ENCODE measurements at regions not wholly inside any gene's neighbourhood (a gene's known extent, or its start where the extent isn't known, plus 50 kb on each side); places are given as distances from the start of the nearest gene placed in this dataset.

DNA sequence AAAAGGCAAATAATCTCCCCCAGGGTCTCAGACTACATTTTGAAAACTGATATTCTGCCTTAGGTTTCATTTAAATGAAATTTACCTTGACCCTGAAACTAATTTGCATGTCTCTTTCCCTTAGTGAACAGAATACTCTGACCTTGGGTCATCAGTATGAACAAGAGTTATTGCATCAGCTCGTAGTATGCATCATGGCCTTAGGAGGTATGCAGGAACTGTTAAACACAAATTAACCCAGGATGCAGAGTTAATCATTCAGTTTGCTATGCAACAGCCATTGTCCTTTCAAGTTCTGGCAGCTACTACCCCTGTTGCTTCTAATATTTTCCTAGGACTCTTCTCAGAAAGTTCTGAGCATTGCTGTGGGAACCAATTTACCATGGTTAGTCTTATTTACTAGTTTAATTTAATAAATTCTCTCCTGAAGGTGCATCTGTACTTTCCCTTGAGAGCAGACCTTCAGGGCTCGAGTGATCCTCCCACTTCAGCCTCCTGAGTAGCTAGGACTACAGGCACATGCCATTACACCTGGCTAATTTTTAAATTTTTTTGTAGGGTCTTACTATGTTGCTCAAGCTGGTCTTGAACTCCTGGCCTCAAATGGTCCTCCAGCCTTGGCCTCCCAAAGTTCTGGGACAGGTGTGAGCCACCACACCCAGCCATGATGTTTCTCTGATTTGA, 126.7 kb downstream of the TTC6 start:
- DNase-seq (no peak), ATAC-seq (no peak)
- Histone ChIP-seq H3K27ac (no peak overlapping the region), H3K27me3 (ENCODE audit: insufficient read depth in 3 of 3, low read length in 2 of 3) (no peaks in the 10 kb centered on the region), H3K36me3 (ENCODE audit: insufficient read depth in 1 of 2, low read depth in 1 of 2) (no peaks in the 10 kb centered on the region), H3K9me3 (no peaks in the 10 kb centered on the region), H3K4me3 (no peak overlapping the region), H3K4me1 (no peaks in the 10 kb centered on the region)
- intact Hi-C loops (cut with DNase I): no loop called here
- 25 to 32% (median 28%) methylated on average over 2 of the region's 2 CpGs for WGBS, 3 donors
- TF ChIP-seq, protein P1, sequence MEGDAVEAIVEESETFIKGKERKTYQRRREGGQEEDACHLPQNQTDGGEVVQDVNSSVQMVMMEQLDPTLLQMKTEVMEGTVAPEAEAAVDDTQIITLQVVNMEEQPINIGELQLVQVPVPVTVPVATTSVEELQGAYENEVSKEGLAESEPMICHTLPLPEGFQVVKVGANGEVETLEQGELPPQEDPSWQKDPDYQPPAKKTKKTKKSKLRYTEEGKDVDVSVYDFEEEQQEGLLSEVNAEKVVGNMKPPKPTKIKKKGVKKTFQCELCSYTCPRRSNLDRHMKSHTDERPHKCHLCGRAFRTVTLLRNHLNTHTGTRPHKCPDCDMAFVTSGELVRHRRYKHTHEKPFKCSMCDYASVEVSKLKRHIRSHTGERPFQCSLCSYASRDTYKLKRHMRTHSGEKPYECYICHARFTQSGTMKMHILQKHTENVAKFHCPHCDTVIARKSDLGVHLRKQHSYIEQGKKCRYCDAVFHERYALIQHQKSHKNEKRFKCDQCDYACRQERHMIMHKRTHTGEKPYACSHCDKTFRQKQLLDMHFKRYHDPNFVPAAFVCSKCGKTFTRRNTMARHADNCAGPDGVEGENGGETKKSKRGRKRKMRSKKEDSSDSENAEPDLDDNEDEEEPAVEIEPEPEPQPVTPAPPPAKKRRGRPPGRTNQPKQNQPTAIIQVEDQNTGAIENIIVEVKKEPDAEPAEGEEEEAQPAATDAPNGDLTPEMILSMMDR (IDR thresholded peaks at IDR 0.05): no peak

DNA sequence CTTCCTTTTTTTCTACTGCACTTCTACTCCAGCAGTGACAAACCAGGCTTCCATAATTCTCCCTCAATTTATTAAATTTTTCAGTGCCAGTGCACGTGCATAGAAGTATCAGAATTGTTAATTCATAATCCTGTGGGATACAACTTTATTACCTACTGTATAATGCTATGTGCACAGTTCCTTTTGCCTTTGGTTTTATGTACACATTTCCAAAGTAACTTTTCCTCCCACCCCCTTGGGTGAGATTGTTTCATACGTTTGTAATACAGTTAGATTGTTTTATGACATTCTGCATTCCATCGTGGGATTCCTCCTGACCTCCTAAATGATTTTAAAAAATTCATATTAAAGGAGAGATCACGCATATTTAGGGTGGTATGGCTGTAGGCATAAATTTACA, 128.1 kb downstream of the TTC6 start:
- 38 to 43% (median 42%) methylated on average over 4 of the region's 4 CpGs for WGBS, 3 donors
- no peak for ATAC-seq
- TF ChIP-seq, protein P1 (IDR thresholded peaks at IDR 0.05): no peak
- Histone ChIP-seq H3K9me3 (no peaks in the 10 kb centered on the region), H3K36me3 (ENCODE audit: insufficient read depth in 1 of 2, low read depth in 1 of 2) (no peaks in the 10 kb centered on the region), H3K4me1 (no peaks in the 10 kb centered on the region), H3K4me3 (no peak overlapping the region), H3K27me3 (ENCODE audit: insufficient read depth in 3 of 3, low read length in 2 of 3) (no peaks in the 10 kb centered on the region), H3K27ac (no peak overlapping the region)
- DNase-seq: no peak
- intact Hi-C loops (cut with DNase I): no loop called here

DNA sequence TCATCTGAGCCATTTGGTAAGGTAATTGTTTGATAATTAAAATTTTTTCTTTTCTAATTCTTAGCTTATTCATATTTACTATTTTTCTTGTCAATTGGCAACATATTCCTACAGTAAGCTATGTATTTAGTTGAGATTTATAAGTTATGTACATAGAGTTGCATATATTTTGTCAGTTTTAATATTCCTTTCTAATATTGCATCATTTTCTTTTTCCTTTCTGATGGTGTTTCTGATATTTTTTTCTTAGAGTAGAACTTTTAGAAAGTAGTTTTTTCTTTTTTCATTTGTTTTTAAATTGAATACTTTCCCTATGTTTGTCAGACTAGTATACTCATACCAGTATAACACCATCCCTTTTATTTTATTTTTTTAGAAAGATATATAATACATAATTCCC, 131.3 kb downstream of the TTC6 start:
- H3K27me3 ChIP-seq (ENCODE audit: insufficient read depth in 3 of 3, low read length in 2 of 3): no peaks in the 10 kb centered on the region
- H3K9me3 ChIP-seq: no peaks in the 10 kb centered on the region
- no peak overlapping the region for H3K4me3 ChIP-seq
- no peak for DNase-seq
- no peak for ATAC-seq
- intact Hi-C loops (cut with DNase I): no loop called here
- H3K27ac ChIP-seq: no peak overlapping the region
- TF ChIP-seq, protein P1 (IDR thresholded peaks at IDR 0.05): no peak
- no peaks in the 10 kb centered on the region for H3K36me3 ChIP-seq (ENCODE audit: insufficient read depth in 1 of 2, low read depth in 1 of 2)
- no peaks in the 10 kb centered on the region for H3K4me1 ChIP-seq

DNA sequence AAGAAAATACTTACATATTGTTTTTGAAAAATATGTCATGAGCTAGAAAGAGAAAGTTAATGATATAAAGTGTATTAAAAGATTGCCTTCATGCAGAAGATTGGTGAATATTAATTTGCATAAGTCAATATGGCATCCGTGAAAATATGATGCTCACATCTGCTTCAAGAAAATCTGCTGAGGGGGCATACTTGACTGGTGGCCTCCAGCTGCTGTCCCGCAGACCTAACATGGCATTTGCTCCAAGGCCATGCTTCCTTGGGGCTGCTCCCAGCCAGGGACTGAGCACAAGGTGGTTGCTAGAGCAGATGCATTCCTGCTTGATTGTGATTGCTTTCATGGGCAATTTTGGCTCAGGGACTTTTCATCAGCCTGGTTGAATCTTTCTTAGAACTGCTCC, 133.8 kb downstream of the TTC6 start:
- no peaks in the 10 kb centered on the region for H3K36me3 ChIP-seq (ENCODE audit: insufficient read depth in 1 of 2, low read depth in 1 of 2)
- no peak overlapping the region for H3K27ac ChIP-seq
- H3K9me3 ChIP-seq: no peaks in the 10 kb centered on the region
- H3K27me3 ChIP-seq (ENCODE audit: insufficient read depth in 3 of 3, low read length in 2 of 3): no peaks in the 10 kb centered on the region
- no peak overlapping the region for H3K4me3 ChIP-seq
- DNase-seq: no peak
- TF ChIP-seq, protein P1 (IDR thresholded peaks at IDR 0.05): no peak
- no peak for ATAC-seq
- 57 to 74% (median 64%) methylated on average over 2 of the region's 2 CpGs for WGBS, 3 donors
- H3K4me1 ChIP-seq: no peaks in the 10 kb centered on the region
- intact Hi-C loops (cut with DNase I): no loop called here

DNA sequence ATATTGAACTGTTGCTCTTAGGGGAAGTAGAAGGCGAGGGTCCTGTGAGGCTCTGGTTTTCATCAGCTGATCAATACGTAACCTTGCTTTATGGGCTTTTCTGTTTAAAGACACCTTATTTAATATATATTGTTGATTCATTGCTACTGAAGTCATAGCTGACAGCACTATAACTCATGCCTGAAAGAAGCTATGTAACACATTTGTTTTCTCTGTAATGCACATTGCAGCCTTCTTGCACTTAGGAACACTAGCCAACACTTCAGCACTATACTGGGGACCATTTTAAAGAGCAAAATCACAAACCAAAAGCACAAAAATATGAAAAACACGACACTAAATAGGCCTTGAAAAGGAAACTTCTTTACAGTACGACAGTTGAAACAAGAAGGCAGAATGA, 135.7 kb downstream of the TTC6 start:
- no peaks in the 10 kb centered on the region for H3K27me3 ChIP-seq (ENCODE audit: insufficient read depth in 3 of 3, low read length in 2 of 3)
- no peaks in the 10 kb centered on the region for H3K36me3 ChIP-seq (ENCODE audit: insufficient read depth in 1 of 2, low read depth in 1 of 2)
- no peak overlapping the region for H3K4me3 ChIP-seq
- intact Hi-C loops (cut with DNase I): no loop called here
- WGBS, 3 donors: 48 to 57% (median 49%) methylated on average over 4 of the region's 4 CpGs
- no peaks in the 10 kb centered on the region for H3K4me1 ChIP-seq
- TF ChIP-seq, protein P1 (IDR thresholded peaks at IDR 0.05): no peak
- no peak for DNase-seq
- ATAC-seq: no peak
- no peaks in the 10 kb centered on the region for H3K9me3 ChIP-seq
- no peak overlapping the region for H3K27ac ChIP-seq

Measured in psoas muscle (tissue), 7 donors.